HG02884 (cell line): ENCODE measurements at regions not wholly inside any gene's neighbourhood (a gene's known extent, or its start where the extent isn't known, plus 50 kb on each side); places are given as distances from the start of the nearest gene placed in this dataset.

Experiments used
- ATAC-seq: cut with Tn5 transposase; IDR thresholded peaks from one replicate; pipeline ENCODE4 v1.9.1; 2021; ENCODE audit warnings: mild to moderate bottlenecking, moderate library complexity; ENCODE audit not compliant: unreplicated experiment

DNA sequence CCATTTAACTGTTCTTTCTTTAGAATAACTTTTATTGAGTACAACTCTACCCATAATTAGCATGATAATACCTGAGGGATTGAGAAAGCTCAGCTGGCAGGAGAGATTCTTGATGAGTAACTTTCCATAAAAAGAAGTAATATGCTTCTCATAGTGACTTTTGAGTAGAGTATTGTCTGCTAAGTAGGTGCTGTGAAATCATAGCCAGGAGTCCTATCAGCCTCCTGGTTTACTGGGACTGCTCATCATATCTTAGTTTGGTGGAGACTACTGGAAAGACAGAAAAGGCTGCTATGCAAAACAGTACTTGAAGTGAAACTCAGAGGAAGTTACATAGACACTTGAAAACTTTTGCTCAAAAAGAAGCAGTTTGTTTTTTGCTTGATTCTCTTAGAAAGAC is 113.3 kb upstream of the ATP2B1 start:
- peak; percentile 64 for ATAC-seq

DNA sequence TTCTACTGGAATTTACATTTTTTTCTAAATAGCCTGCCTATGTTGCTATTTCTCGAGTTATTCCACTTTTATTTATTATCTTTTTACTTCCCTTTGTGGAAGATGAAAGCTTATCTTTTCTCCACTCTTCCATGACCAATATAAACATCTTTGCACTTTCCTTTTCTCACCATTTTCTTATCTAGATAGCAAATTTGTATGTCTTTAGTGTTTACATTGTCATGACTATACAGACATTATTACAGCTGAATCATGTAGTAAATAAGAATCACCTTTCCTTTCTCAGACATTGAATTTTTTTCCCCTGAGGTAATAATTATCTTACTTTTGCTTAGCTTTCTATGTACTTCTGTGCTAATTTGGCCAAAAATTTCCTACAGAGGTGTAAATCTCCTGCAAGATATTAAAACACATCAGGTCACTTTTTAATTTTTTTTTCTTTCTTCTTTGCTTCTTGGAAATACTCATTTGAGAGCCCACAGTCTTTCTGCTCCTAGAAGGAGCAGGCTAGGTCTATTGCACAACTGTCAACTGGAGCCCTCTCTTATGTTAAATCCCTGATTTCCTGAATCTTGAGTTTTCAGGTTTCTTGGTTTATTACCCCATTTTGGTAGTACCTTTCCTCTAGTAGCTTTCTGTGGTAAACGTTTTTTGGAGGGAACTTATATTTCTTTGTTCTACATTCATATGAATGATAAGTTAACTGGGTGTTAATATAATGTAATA is 109.0 kb upstream of the ATP2B1 start:
- no peak for ATAC-seq

- no peak for ATAC-seq
These were observed 106.6 kb upstream of the ATP2B1 start for GRCh38 chr12:89815225-89815624.

- ATAC-seq: no peak
These were observed 94.8 kb upstream of the ATP2B1 start for GRCh38 chr12:89803412-89803811.

GRCh38 chr12:89801284-89801683 is 92.6 kb upstream of the ATP2B1 start:
- ATAC-seq: no peak

GRCh38 chr12:89800435-89800834 is 91.8 kb upstream of the ATP2B1 start:
- no peak for ATAC-seq

- ATAC-seq: no peak
These were observed 90.7 kb upstream of the ATP2B1 start for GRCh38 chr12:89799316-89799715.

DNA sequence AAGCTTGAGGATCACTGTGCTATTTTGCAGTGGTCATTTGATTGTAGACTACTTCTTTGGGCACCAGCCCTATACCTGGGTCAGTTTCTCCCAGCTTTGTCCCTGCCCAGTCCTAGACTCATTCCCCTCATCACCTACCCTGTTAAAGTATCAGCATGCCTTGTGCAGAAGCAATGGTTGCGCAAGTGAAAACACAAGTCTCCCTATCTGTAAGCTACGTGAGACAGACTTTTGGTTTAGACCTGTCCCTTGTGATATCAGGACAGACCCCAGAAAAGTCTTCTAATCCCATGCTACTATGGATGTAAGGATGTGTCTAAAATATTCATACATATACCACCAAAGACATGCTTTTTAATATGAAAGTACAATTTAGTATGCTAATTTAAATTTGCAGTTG is 88.8 kb upstream of the ATP2B1 start:
- ATAC-seq: no peak

DNA sequence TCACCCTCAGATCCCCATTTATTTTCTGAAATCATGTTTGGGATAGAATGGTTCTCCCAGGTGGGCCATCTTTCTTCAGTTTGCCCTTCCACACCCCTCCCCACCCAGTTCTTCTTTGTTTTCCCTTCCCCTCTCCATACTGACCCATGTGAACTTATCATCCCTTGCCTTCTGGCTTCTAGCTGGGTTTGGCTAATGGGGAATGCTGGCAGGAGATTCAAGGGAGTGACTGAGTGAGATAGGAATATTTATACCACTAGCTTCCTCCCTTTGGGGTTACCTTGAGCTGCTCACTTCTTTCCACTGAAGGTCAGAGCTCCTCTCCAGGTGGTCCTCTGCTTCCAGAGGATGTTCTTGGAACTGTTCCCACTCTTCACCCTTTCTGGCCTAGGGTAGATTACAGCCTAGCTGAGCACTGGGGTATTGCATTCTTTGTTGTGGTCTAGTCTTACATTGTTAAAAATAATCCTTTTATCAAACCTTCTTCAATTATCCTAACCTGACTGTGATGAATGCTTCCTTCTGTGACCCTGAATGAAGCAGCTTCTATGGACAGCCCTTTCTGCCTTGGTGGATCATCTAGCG is 88.3 kb upstream of the ATP2B1 start:
- ATAC-seq: no peak

DNA sequence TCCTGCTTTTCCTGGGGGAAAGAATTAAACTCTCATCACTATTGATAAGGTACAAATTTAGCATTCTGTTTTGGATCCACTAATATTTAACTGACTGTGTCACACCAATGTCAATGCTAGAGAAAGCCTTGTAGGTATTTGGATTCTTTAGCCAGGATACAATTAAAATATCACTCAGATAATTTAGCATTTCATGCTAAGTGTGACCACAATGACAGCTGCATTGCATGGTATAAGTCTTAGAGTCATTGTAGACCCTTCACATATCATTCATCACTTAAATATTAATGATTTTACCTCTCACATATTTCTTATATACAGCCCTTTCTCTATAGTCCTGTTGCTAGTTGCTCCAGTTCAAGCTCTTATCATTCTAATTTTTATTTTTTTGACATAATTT is 85.3 kb upstream of the ATP2B1 start:
- no peak for ATAC-seq

- ATAC-seq: no peak
These were observed 82.6 kb upstream of the ATP2B1 start for GRCh38 chr12:89791286-89791685.

DNA sequence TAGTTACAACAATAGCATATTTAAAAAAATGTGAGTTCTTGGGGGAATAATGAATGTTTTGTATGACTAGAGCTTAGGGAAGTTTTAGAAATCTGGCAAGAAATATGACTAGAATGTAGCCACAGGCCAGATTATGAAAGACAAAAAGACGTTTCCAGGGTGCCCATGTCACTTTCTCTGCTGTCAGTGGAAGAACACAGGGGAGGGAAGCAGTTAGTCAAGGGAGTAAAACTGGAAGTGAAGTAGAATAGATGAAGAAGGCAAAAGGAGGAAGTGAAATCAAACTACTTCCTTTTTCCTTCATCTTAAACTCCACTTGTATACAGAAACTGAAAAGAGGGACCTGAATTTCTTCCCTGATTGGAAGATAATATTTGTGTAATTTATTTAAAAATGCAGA is 81.2 kb upstream of the ATP2B1 start:
- peak; percentile 94 for ATAC-seq

DNA sequence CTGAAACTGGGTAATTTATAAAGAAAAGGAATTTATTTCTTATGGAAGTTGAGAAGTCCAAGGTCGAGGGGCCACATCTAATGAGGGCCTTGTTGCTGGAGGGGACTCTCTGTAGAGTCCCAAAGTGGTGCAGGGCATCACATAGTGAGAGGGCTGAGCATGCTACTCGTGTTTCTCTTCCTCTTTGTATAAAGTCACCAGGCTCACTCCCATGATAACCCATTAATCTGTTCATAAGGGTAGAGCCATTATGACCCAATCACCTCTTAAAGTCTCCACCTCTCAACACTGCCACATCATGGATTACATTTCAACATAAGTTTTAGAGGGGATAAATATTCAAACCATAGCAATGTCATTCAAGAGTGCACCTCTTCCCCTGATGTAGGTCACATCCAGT is 79.1 kb upstream of the ATP2B1 start:
- ATAC-seq: no peak

GRCh38 chr12:89786177-89786810 is 77.7 kb upstream of the ATP2B1 start:
- no peak for ATAC-seq

DNA sequence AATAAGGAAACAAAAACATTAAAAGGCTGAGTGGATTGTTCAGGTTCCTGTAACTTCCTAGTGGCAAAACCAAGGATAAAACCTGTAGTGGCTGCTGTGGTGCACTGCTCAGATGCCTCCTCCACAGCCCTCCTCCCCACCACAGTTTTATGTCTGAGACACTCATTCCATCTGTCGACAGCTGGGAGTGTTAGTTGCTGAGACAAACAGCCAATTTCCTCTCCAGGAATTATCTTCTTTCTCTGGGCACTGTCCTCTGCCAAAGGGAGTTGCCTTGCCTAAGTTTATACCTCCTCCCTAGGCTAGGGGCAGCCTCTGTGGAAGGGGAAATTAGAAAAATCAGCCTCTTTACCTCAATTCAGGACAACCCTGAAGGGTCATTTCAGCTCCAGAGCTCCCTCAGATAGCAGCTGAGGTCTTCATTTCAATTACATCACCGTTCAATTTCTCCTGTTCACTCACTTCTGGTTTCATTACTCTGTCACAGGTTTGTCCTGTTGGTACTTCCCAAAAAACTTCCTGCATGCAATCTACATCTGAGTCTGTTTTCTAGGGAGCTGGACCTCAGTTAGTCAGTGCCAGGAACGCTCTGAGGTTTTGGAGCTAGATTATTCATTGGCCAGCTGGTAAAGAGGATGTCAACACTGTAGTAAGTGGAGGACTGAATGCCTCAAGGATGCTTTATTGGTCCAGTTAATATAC is 74.9 kb upstream of the ATP2B1 start:
- ATAC-seq: no peak

DNA sequence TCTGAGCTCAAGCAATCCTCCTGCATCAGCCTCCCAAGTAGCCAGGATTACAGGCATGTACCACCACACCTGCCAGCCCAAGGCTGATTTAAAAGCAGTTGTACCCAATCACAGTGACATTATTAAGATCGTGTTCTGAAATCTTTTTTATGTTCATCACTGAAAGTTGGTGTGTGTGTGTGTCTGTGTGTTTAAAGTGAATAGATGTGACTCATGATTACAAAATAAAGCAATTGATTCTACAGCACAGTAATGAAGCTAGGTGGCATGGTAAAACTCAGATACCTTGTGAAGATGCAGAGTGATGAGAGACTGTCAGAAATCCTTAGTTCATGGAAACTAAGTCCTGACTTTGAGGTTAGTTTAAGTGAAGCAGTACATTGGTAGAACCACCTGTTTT is 74.2 kb upstream of the ATP2B1 start:
- ATAC-seq: no peak

- ATAC-seq: no peak
These were observed 73.4 kb upstream of the ATP2B1 start for GRCh38 chr12:89781946-89782550.

DNA sequence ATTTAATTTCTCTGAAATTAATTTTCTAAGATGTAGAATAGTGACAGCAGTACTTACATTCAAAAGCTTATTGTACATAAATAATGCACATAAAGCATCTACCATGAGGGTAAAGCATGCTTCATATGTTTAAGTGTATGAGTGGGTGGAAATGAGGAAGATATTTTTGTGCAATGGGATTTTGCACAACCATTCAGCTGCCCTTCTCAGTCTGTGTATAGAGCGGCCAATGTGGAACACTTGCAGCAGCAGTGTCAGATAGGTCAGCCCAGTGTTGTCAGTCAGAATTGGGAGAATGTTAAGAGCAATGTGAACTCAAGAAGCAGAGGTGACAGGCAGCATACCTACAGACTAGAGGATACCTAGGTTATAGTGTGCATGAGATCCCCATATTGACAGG is 72.5 kb upstream of the ATP2B1 start:
- ATAC-seq: no peak

DNA sequence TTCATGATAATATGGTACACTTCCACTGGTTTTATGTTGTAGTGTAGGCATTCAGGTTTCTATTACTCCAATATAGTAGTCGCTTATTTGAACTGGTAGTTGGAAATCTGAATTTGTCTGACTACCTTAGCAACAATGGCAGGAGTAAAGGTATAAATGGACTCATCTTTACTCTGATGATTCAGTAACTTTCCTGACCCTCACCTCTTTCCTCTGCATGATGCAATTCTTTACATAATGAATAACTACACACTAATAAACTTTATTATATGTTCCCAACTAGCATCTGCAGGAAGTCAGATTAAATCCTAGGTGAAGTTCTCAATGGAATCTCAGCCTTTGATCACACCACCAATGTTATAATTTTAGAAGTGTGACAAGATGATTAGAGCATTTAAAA is 70.5 kb upstream of the ATP2B1 start:
- no peak for ATAC-seq

GRCh38 chr12:89777733-89778379 is 69.2 kb upstream of the ATP2B1 start:
- no peak for ATAC-seq

- ATAC-seq: no peak
These were observed 67.3 kb upstream of the ATP2B1 start for GRCh38 chr12:89775986-89776365.
